ENCODE measurements at regions not wholly inside any gene's neighbourhood (a gene's known extent, or its start where the extent isn't known, plus 50 kb on each side); places are given as distances from the start of the nearest gene placed in this dataset.

DNA sequence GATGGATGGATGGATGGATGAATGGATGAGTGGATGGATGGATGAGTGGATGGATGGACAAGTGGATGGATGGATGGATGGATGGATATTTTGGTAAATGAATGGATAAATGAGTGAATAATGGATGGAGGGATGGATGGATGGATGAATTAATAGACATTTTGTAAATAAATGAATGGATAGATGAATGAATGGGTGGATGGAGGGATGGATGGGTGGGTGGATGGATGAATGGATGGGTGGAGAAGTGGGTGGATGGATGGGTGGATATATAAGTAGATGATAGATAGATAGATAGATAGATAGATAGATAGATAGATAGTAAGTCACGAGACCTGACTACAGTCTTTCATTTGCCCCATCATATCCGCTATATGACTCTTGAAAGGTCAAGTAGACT, 82.7 kb upstream of the OLFM1 start:
- Mint-ChIP-seq H3K36me3 (ENCODE audit: insufficient read depth, unreplicated experiment) (no peaks in the 10 kb centered on the region), H3K27ac (ENCODE audit: unreplicated experiment) (no peak overlapping the region), H3K4me1 (ENCODE audit: low read depth, unreplicated experiment) (no peaks in the 10 kb centered on the region), H3K4me3 (ENCODE audit: low read depth, unreplicated experiment) (no peak overlapping the region), H3K9me3 (ENCODE audit: low read depth, unreplicated experiment) (no peaks in the 10 kb centered on the region), H3K27me3 (ENCODE audit: unreplicated experiment) (no peaks in the 10 kb centered on the region)
- BruUV-seq (replicated peaks) = no TSS peak
- CTCF ChIA-PET = no interaction called here
- DNase-seq = no peak
- intact Hi-C loops (cut with micrococcal nuclease; ENCODE audit: unreplicated experiment) = no loop called here
- TF ChIP-seq, protein P1, sequence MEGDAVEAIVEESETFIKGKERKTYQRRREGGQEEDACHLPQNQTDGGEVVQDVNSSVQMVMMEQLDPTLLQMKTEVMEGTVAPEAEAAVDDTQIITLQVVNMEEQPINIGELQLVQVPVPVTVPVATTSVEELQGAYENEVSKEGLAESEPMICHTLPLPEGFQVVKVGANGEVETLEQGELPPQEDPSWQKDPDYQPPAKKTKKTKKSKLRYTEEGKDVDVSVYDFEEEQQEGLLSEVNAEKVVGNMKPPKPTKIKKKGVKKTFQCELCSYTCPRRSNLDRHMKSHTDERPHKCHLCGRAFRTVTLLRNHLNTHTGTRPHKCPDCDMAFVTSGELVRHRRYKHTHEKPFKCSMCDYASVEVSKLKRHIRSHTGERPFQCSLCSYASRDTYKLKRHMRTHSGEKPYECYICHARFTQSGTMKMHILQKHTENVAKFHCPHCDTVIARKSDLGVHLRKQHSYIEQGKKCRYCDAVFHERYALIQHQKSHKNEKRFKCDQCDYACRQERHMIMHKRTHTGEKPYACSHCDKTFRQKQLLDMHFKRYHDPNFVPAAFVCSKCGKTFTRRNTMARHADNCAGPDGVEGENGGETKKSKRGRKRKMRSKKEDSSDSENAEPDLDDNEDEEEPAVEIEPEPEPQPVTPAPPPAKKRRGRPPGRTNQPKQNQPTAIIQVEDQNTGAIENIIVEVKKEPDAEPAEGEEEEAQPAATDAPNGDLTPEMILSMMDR (IDR thresholded peaks at IDR 0.05; ENCODE audit: unreplicated experiment) = no peak

DNA sequence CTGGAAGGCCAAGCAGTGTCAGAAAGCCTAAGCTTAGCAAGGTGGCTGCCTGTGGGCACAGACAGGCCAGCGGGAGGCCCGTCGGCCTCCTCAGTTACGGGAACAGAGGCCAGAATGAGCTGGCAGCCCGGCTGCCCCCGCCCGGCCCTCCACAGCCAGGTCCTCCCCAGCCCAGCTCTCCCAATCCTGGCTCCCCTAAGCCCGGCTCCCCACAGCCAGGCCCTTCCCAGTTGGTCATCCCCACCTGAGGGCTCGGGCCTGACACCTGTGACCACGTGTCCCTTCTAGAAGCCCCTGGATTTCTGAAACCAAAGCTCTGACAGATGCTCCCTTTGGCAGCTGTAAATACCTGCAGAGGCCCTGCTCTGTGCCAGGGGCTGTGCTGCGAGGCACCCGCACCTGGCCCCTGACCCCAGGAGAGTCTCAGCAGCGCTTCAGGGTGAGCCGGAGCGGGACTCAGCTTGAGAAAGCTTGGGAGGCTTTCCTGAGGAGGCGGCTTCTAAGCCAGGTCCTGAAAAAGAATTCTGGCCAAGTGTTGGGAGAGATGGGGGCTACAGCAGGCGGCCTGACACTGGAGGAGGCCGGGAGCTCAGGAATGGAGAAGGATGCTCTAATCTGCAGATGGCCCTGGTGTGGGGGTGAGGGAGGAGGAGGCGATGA, 80.4 kb upstream of the OLFM1 start:
- TF ChIP-seq, protein P1 (IDR thresholded peaks at IDR 0.05; ENCODE audit: unreplicated experiment) = no peak
- no peaks in the 10 kb centered on the region for H3K4me1 Mint-ChIP-seq (ENCODE audit: low read depth, unreplicated experiment)
- no peaks in the 10 kb centered on the region for H3K9me3 Mint-ChIP-seq (ENCODE audit: low read depth, unreplicated experiment)
- no TSS peak for BruUV-seq (replicated peaks)
- H3K27me3 Mint-ChIP-seq (ENCODE audit: unreplicated experiment) = no peaks in the 10 kb centered on the region
- intact Hi-C loops (cut with micrococcal nuclease; ENCODE audit: unreplicated experiment) = no loop called here
- H3K36me3 Mint-ChIP-seq (ENCODE audit: insufficient read depth, unreplicated experiment) = no peaks in the 10 kb centered on the region
- H3K4me3 Mint-ChIP-seq (ENCODE audit: low read depth, unreplicated experiment) = no peak overlapping the region
- DNase-seq = no peak
- CTCF ChIA-PET = no interaction called here
- no peak overlapping the region for H3K27ac Mint-ChIP-seq (ENCODE audit: unreplicated experiment)

DNA sequence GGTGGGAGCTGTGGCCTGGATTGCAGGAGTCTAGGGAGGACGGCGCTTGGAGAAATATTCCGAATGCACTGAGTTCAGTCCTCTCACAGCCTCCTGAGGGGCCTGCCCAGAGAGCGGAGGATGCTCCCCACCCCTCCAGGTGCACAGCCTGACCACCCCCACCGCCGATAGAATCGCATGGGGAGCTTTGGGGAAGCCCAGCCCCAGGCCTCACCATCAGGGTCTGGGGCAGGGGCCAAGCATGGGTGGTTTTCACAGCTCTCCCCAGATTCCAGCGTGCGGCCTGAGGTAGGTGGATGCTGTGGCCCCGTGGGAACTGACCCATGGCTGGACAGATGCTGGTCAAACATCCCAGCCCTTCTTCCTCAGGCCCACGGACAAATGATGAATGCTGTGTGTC, 79.9 kb upstream of the OLFM1 start:
- TF ChIP-seq, protein P1 (IDR thresholded peaks at IDR 0.05; ENCODE audit: unreplicated experiment) = no peak
- intact Hi-C loops (cut with micrococcal nuclease; ENCODE audit: unreplicated experiment) = no loop called here
- Mint-ChIP-seq H3K27ac (ENCODE audit: unreplicated experiment) (no peak overlapping the region), H3K9me3 (ENCODE audit: low read depth, unreplicated experiment) (no peaks in the 10 kb centered on the region), H3K36me3 (ENCODE audit: insufficient read depth, unreplicated experiment) (no peaks in the 10 kb centered on the region), H3K4me3 (ENCODE audit: low read depth, unreplicated experiment) (no peak overlapping the region), H3K27me3 (ENCODE audit: unreplicated experiment) (no peaks in the 10 kb centered on the region), H3K4me1 (ENCODE audit: low read depth, unreplicated experiment) (no peaks in the 10 kb centered on the region)
- no TSS peak for BruUV-seq (replicated peaks)
- no peak for DNase-seq
- CTCF ChIA-PET = no interaction called here

DNA sequence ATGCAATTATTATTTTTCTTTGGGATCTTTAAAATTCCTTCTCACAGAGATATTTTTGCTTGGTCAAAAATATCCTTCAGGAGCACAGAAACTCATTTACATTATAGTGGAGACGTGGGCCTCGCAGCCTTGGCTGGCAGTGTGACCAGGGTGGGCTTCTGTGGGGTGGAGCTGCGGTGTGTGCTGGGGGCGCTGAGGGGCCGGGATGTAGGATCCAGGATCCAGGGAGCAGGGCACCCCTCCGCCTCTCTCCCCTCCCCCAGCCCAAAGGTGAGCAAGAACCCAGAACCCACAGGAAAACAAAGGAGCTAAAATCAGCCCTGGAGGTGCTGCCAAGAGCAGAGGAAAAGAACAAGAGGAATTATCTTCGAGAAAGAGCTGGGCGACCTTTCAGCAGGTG, 79.1 kb upstream of the OLFM1 start:
- TF ChIP-seq, protein P1 (IDR thresholded peaks at IDR 0.05; ENCODE audit: unreplicated experiment) = no peak
- CTCF ChIA-PET = no interaction called here
- H3K9me3 Mint-ChIP-seq (ENCODE audit: low read depth, unreplicated experiment) = no peaks in the 10 kb centered on the region
- no peak for DNase-seq
- no peak overlapping the region for H3K4me3 Mint-ChIP-seq (ENCODE audit: low read depth, unreplicated experiment)
- no peak overlapping the region for H3K27ac Mint-ChIP-seq (ENCODE audit: unreplicated experiment)
- H3K27me3 Mint-ChIP-seq (ENCODE audit: unreplicated experiment) = no peaks in the 10 kb centered on the region
- no peaks in the 10 kb centered on the region for H3K36me3 Mint-ChIP-seq (ENCODE audit: insufficient read depth, unreplicated experiment)
- no peaks in the 10 kb centered on the region for H3K4me1 Mint-ChIP-seq (ENCODE audit: low read depth, unreplicated experiment)
- BruUV-seq (replicated peaks) = no TSS peak
- intact Hi-C loops (cut with micrococcal nuclease; ENCODE audit: unreplicated experiment) = no loop called here
